GM18517 (cell line): ENCODE measurements at regions not wholly inside any gene's neighbourhood (a gene's known extent, or its start where the extent isn't known, plus 50 kb on each side); places are given as distances from the start of the nearest gene placed in this dataset.
"Not testable (repeated sequence)": the region's sequence is repeated elsewhere in the genome, so short reads cannot be mapped to it uniquely, and the experiment has no call there.

ENCODE experiments used
- ATAC-seq: cut with Tn5 transposase; IDR thresholded peaks from one replicate; pipeline ENCODE4 v1.9.1; 2021; ENCODE audit warnings: mild to moderate bottlenecking, moderate library complexity; ENCODE audit not compliant: unreplicated experiment

DNA sequence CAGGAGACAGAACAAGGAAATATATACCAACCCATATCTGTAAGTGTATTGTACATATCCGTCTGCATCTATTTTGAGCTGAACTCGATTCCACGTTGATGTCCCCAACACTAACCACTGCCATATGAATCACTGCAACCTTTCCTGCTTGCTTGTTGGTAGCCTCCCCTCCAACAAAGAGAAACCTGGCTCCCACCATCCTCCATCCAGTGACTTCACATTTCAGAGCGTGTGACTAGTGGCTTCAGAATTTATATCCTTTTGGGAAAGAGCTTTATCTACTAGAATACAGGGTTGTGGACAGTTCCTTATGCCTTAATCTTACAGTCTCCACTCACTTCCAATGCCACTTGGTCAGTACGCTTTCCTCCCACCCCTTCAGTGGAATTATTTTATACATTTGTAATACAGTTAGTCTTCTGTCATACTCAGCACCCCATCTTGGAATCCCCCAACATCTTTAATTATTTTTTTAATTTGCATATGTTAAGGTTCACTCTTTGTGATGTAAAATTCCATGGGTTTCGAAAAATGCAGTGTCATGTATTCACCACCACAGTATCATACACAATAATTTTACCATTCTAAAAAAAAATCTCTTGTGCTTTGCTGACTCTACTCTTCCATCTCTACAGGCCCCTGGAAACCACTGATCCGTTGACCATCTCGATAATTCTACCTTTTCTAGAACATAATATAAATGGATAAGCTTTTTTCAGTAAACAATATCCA is 264.7 kb downstream of the BCL2L11 start:
- ATAC-seq: not testable (repeated sequence)

DNA sequence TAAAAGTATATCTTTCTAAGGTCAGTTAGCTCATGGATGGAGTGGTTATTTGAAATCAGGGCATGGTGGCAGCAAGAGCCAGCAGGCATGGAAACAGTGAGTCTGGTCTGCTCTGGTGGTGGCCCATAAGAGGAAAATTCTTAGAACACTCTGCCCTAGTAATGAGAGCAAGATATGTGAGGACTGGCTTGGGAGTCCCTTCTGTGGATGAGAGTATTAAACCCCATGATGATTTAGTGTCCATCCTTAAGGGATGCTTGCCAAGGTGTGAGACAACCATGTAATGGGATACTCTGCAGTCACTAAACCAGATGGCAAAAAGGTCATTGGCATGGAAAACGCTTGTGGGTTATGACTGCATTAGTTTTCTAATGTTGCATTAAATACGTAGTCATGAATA is 269.9 kb downstream of the BCL2L11 start:
- not testable (repeated sequence) for ATAC-seq

DNA sequence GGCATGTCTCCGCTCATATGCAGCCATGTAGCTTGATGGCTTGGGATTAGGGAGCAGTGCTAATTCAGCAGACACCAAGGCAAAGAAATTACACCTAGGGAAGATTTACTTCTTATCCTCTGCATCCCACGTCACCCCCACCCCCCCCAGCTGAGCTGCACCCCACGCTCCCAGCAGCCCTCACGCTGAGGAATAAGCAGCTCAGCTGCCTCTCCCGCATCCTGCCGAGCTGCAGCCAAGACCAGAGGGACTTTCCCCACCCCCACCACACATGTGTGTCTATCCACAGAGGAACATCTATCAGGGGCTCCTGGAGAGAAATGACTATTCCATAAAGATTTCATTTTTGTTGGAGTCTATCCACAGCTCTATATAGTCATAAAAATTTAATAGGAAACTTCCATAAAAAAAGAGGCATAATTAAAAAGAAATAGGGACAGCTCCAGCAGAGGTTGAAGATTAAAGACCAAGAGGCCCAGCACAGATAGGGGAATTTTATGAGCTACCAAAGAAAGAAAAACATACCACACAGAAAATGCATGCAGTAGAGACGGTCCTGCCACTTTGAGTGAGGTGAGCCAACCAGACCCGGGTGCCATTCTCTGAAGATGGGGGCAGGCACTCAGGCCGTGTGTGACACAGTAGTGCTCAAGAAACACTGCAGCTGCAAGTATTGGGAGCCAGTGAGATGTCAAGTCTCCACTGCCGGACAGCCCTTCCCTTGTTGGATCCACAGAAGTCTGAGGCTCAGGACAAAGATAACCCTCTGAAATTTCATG is 274.8 kb downstream of the BCL2L11 start:
- not testable (repeated sequence) for ATAC-seq

DNA sequence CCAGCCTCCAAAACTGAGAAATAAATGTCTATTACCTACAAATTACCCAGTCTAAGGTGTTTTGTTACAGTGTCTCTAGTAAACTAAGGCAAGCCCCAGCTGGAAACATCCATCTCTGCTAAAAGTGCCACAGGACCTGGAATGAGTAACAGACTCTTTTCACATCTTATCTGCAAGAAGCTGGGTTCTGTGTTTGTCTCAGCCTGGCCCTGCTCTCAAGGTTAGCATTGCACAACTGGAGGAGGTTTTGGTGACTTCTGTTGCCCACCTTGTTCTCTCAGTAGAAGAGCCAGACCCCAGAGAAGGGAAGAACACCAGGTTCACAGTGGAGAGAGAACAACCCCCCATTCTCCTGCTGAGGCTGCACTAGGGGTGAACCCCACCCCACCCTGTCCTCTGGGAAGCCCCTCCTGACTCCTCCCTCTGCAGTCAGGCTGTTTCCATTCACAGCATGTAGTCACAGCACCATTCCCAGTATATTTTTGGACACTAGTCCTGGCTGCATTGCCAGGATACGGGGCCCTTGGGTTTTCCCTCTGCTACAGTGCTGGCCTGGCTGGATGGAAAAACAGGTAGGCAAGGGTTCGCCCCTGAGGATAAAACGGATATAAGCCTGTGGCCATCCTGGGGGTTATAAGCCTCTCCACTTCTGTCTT is 280.0 kb downstream of the BCL2L11 start:
- not testable (repeated sequence) for ATAC-seq

DNA sequence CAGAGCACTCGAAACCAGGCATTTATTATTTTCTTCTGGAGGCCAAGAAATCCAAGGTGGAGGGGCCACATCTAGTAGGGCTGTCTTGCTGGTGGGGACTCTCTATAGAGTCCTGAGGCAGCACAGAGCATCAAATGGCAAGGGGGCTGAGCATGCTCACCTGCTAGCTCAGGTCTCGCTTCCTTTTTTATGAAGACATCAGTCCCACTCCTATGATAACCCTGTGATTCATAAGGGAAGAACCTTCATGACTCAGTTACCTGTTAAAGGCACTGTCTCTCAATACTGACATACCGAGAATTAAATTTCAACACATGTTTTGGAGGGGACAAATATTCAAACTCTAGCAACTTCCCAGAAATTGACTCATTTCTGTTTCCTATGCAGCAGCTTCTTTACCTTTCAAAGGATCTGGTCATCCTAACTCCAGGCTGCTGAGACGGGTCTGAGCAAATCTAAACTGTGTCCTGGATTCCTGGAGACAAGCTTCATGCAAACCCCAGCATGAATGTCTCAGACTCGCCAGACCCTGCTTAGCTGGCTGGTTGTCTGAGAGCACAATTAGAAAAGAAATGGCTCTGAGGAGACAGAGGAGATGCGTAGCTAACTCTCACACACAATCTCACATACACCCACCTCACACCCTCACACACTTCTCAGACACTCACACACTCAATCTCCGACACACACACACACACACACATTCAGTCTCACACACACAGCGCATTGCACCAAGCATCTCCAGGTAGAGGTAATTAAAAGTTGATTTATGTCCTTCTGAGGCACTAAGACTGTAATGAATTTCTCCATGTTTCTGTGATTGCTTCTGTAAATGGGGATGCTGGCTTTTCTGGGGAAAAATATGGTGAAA is 280.8 kb downstream of the BCL2L11 start:
- ATAC-seq: not testable (repeated sequence)

DNA sequence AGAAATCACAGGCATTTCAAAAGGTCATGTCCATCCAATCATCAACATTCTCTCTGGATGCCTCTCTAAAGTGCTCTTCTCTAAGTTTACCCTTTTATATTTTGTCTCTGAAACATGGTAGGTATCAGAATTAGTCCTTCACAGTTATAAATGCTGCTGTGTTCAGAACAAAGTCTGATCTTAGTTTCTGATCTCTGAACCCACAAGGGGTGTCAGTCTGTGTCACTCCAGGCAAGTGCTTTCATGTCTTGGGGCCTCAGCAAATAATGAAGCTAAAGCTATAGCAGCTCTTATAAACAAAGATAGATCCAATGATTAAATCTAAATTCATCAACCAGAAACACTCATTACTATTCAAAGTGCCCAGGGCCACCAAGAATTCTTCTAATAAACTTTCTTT is 281.7 kb downstream of the BCL2L11 start:
- ATAC-seq: not testable (repeated sequence)

DNA sequence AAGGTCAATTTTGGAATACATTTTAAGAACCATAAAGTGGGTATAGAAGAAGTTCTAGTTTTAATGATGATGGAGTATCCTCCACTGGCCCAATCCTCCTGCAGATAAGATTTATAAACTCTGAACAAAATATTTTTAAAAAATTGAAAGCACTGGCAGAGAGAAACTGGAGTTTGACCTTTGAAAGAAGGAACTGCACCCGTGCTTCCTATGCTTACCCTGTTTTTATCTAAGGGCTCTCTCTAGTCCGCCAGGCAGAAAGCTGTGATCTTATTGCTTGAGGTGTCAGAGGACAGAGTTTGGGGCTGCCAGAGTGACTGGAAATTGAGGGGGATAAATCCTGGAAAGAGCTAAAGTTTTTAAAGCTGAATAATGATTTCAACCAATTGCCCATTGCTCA is 282.6 kb downstream of the BCL2L11 start:
- not testable (repeated sequence) for ATAC-seq

DNA sequence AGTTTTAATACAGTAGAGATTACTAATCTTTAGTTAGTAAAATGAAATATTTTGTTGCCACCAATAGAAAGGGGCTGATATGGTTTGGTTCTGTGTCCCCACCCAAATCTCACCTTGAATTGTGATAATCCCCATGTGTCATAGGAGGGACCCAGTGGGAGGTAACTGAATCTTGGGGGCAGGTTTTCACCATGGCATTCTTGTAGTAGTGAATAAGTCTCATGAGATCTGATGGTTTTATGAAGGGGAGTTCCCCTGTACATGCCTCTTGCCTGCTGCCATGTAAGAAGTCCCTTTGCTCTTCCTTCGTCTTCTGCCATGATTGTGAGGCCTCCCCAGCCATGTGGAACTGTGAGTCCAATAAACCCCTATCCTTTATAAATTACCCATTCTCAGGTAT is 285.9 kb downstream of the BCL2L11 start:
- not testable (repeated sequence) for ATAC-seq

DNA sequence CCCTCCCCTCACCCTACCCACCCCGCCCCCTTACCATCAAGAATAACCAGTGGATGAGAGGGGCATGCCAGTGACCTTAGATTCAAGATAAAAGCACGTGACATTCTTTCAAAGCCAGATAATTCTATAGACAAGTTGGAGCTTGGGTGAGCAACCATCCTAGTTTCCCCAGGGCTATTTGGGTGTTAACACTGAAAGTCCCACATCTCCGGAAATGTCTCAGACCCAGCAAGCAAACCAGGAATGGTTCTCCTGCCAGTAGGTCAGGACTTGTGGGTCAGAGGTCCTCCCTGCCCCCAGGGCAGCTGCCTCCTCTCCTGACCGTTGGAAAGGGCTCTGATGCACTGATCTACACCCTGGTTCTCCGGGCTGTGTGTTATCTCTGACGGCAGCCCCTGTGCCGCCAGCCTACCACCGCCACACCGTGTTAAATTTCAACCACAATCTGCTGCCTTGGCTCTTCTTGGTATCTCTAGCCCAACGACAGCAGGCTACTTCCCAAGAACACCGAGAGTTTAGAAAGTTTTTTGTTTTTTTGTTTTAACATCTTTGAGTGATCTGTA is 287.0 kb downstream of the BCL2L11 start:
- ATAC-seq: not testable (repeated sequence)

DNA sequence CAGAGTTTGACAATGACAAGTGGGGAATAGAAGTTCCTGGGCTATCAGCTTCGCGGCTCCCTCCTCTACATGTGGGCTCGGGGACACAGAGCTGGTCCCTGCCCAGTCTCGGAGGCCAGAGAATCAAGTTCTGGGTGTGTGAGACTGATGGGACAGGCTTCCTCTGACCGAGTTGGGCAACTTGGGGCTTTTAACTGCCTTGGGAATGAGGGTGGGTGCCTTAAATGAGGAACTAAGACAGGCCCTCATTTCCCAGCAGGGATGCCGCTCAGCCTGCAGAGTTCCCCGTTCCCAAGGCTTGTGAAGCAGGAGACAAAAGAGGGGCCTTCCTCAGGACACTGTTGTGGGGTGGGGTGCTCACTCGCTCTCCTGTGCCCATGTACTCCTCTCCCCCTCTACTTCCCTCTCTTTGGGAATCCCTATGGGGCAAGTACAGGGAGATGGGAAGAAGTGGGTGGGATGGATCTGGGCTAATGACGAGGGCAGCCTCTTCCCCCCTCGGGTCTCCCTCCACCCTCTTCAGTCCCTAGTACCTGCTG is 290.2 kb downstream of the BCL2L11 start:
- not testable (repeated sequence) for ATAC-seq

DNA sequence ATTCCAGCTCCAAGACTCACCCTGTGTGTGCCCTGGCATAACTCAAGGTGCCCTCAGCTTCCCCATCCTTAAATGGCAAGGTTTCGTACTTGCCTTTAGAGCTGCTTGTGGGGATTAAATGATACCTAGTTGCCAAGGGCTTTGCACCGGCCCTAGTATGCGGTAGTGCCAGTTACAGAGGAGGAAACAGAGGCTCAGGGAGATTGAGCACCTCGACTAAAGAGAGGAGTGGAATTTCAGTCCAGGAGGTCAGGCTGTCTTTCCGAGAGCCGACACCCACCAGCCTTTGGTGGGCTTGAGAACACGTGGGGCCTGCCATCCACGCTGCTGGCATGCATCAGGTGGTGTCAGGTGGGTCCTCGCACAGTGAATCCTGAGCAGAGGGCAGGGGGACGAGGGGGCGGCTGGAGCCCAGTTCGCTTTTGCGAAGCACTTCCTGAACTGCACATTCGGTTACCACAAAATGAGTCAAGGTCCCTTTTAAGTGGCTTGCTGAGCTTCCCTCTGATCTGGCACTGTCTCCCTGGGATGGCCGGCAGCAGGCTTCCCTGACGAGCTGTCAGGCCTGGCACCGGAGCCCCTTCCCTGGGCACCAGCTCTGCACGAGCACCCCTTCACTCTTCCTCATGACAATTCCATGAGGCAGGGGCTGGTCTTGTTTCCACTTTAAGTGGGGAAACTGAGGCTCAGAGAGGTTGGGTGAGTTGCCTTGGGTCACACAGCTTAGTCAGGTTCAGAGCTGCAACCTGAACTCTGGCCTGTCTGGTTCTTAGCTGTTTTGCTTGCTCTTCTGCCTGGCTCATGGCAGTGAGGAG is 291.4 kb downstream of the BCL2L11 start:
- ATAC-seq: not testable (repeated sequence)

DNA sequence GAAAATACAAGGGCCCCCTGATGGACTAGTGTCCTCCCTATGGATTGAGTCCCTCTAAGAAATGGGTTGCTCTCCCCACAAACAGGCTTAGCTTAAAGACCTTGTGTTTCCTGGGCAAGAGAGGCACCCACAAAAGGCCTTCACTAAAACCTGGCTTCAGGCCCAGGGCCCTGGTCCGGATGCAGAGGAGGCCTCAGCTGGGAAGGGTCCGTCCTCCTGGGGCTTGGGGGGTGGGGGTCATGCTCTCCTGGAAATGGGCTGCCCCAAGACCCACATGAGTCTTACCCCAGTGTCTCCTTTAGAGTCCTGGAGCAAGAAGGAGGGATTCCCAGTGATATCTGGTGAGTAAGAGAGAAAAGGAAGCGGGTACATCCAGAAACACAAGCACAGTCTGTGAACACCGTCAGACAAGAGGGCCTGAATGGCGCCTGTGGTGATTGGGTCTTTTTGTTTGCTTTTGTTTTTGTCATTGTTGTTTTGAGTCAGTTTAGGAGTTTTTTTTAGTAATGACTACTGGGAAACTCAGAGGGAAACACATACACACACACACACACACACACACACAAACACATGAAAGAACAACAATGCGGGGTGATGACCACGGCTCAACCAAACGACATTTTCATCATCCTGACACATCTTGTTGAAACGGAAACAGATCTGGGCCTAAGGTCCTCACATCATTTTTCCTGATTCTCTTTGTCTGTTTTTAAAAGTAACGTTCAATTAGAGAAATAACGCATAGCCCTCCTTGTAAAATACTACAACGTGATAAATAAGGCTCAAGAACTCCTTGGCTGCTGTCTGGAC is 292.3 kb downstream of the BCL2L11 start:
- ATAC-seq: not testable (repeated sequence)

DNA sequence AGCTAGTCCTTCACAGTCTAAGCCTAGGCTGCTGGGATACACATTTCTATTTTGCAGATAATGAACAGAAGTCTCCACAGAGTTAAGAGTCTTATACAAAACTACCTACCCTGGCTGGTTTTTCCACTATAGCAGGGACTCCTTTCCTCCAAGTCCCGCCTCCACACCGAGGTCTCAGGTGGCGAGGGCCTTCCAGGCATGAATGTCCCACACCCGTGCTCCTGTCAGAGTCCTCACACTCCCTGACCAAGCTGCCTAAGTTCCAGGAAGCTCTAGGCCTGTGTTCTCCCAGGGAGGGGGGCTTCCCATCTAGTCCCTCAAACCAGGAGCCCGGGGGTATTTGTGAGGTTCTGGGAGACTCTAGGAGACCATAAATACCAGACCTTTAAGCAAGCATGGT is 293.2 kb downstream of the BCL2L11 start:
- not testable (repeated sequence) for ATAC-seq

DNA sequence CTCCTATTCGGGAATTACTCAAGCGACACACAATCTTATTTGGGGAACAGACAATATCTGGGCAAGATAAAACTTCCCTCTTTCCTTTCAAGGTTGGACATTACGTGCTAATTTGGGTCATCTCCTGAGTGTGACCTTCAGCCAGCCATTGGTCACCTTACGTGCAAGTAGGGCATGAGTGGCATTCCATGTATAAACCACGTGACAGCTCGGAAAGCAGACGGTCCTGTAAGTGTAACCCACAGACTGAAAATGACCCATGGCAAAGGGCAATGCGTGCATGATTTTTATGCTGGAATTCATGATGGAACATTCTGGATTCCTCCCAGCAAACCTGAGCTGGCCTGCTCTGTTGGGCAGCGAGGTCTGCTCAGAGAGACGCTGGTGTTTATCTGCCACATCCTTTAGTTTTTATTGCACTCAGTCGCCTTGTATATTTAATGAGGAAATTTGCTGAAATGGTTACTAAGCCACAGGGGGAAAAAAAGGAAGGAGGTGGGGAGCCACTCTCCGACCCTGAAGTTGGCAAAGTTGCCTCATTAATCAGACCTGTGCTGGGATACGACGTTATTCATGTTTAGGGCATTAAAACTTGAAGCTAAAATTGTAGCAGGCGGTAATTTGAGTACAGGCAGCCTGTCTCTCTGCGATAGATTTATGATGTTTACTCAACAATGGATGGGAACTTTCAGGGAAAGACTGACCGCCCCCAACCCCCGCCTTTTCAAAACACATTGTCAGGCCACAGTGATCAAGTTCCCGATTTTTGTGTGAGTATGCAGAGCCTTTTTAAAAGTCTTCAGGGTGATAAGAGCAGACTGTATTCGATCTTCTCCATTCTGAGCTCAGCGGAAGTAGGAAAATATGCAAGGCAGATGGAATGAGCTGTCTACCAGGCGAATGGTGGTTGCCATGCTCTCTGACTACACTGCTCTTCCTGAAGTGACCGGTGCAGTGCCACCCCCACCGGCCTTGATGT is 295.3 kb downstream of the BCL2L11 start:
- not testable (repeated sequence) for ATAC-seq

DNA sequence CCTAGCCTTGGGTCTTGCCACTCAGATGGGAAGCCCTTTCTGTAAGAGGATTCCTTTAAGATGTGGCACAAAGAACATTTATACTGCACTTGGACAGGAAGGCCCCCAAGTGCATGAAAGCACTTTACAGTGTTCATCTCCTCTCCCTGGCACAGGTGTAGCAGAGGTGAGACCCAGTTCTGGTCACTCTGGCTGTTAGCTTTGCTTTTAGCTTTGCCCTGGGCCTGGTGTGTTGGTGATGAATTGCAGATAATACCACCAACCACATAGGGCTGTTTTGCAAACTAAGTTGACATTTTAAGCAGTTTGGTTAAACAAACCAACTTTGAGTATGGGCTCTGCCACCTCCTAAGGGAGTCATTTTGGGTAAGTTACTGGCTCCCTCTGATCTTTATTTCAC is 296.3 kb downstream of the BCL2L11 start:
- not testable (repeated sequence) for ATAC-seq

DNA sequence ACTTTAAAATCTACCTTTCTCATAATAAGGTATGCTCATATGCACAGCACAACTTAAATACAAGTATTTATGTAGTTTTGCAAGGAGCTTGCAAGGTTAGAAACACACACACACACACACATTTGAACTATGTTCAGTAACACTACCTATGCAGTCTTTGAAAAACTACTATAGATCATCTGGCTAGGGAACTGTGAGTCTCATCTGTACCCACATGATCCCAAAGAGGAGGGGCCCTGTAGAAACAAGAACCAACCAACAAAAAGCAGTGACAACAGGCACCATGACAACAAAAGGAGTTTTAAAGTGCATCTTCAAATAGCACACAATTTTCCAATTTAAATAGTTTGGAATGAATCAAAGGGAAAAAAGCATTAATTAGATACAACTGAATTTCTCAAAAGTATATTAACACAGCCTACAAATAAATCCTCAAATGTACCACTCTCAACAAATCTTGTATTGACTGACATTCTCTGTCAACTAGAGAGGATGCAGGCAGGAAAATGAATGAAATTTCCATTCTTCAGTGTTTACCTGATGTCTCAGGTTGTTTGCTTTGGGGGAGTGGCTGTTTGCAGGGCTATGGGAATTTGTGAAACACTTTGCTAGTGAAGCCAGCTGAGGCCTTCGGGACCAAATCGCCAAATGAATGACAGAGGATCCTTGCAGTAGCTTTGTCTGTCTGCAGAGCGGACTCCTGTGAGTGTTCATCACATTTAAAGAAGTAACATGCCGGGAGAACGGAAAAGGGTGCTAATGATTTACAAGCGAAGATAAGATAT is 297.6 kb downstream of the BCL2L11 start:
- ATAC-seq: not testable (repeated sequence)
